Activated CD4-positive, CD25-positive, alpha-beta regulatory T cell (primary cell): ENCODE measurements at regions not wholly inside any gene's neighbourhood (a gene's known extent, or its start where the extent isn't known, plus 50 kb on each side); places are given as distances from the start of the nearest gene placed in this dataset.
"Not testable (repeated sequence)": the region's sequence is repeated elsewhere in the genome, so short reads cannot be mapped to it uniquely, and the experiment has no call there.

Source experiments
- DNase-seq, 4 experiments: peaks; one replicate each; lab custom pipeline; 2025; lab: John Stamatoyannopoulos, UW

GRCh38 chr1:148357037-148357436 is 126.1 kb downstream of the PPIAL4G start:
- DNase-seq = no peak

- no peak for DNase-seq
Observed at GRCh38 chr1:148355976-148356375, 127.1 kb downstream of the PPIAL4G start.

GRCh38 chr1:148354913-148355308 is 128.2 kb downstream of the PPIAL4G start:
- DNase-seq = no peak

- DNase-seq = no peak
Observed at GRCh38 chr1:148354284-148354912, 128.7 kb downstream of the PPIAL4G start.

GRCh38 chr1:148353461-148354283 is 129.4 kb downstream of the PPIAL4G start:
- DNase-seq = no peak

- no peak for DNase-seq
Observed at GRCh38 chr1:148352470-148353053, 130.5 kb downstream of the PPIAL4G start.

- no peak for DNase-seq
Observed at GRCh38 chr1:148347781-148348180, 135.3 kb downstream of the PPIAL4G start.

GRCh38 chr1:148345659-148346151 is 137.4 kb downstream of the PPIAL4G start:
- DNase-seq = not testable (repeated sequence)

- DNase-seq = not testable (repeated sequence)
Observed at GRCh38 chr1:148344651-148345050, 138.5 kb downstream of the PPIAL4G start.

- DNase-seq = not testable (repeated sequence)
Observed at GRCh38 chr1:148341729-148342128, 141.4 kb downstream of the PPIAL4G start.

- not testable (repeated sequence) for DNase-seq
Observed at GRCh38 chr1:148336121-148336918, 146.8 kb downstream of the PPIAL4G start.

GRCh38 chr1:148334339-148335130 is 148.6 kb downstream of the PPIAL4G start:
- peak; percentile 31 to 76 (median 50) for DNase-seq

- DNase-seq = no peak
Observed at GRCh38 chr1:148333875-148334338, 149.2 kb downstream of the PPIAL4G start.

- DNase-seq = no peak
Observed at GRCh38 chr1:148328884-148329283, 154.2 kb downstream of the PPIAL4G start.

- not testable (repeated sequence) for DNase-seq
Observed at GRCh38 chr1:148325031-148325430, 158.1 kb downstream of the PPIAL4G start.

- DNase-seq = not testable (repeated sequence)
Observed at GRCh38 chr1:148324465-148324864, 158.6 kb downstream of the PPIAL4G start.

GRCh38 chr1:148320079-148320478 is 163.0 kb downstream of the PPIAL4G start:
- DNase-seq = not testable (repeated sequence)

GRCh38 chr1:148318904-148319242 is 164.2 kb downstream of the PPIAL4G start:
- DNase-seq = no peak

GRCh38 chr1:148318123-148318903 is 164.8 kb downstream of the PPIAL4G start:
- peak in 2 of 4 experiments; percentile 4 to 11 for DNase-seq

GRCh38 chr1:148317288-148317985 is 165.4 kb upstream of the NBPF11 start:
- no peak for DNase-seq
